ENCODE measurements at regions not wholly inside any gene's neighbourhood (a gene's known extent, or its start where the extent isn't known, plus 50 kb on each side); places are given as distances from the start of the nearest gene placed in this dataset.

GRCh38 chr5:168017313-168017712 lies 274.1 kb upstream of the WWC1 start:
- DNase-seq (ENCODE audit: low spot score), result no peak

- no peak for DNase-seq (ENCODE audit: low spot score)
Measured at GRCh38 chr5:168019143-168019542, 272.3 kb upstream of the WWC1 start.

- DNase-seq (ENCODE audit: low spot score), result no peak
Measured at GRCh38 chr5:168020542-168021294, 270.7 kb upstream of the WWC1 start.

GRCh38 chr5:168022446-168023169 lies 268.8 kb upstream of the WWC1 start:
- DNase-seq (ENCODE audit: low spot score), result no peak

- no peak for DNase-seq (ENCODE audit: low spot score)
Measured at GRCh38 chr5:168023191-168023590, 268.3 kb upstream of the WWC1 start.

- no peak for DNase-seq (ENCODE audit: low spot score)
Measured at GRCh38 chr5:168024306-168024705, 267.1 kb upstream of the WWC1 start.

- DNase-seq (ENCODE audit: low spot score), result no peak
Measured at GRCh38 chr5:168027007-168027406, 264.4 kb upstream of the WWC1 start.

GRCh38 chr5:168030912-168031311 lies 260.5 kb upstream of the WWC1 start:
- DNase-seq (ENCODE audit: low spot score), result no peak

GRCh38 chr5:168031614-168032013 lies 259.8 kb upstream of the WWC1 start:
- no peak for DNase-seq (ENCODE audit: low spot score)

- no peak for DNase-seq (ENCODE audit: low spot score)
Measured at GRCh38 chr5:168039039-168039438, 252.4 kb upstream of the WWC1 start.

GRCh38 chr5:168039566-168040248 lies 251.7 kb upstream of the WWC1 start:
- DNase-seq (ENCODE audit: low spot score), result no peak

GRCh38 chr5:168041583-168041982 lies 249.9 kb upstream of the WWC1 start:
- DNase-seq (ENCODE audit: low spot score), result no peak

- no peak for DNase-seq (ENCODE audit: low spot score)
Measured at GRCh38 chr5:168042284-168043068, 249.0 kb upstream of the WWC1 start.

GRCh38 chr5:168046163-168046562 lies 245.3 kb upstream of the WWC1 start:
- no peak for DNase-seq (ENCODE audit: low spot score)

GRCh38 chr5:168047043-168047668 lies 244.3 kb upstream of the WWC1 start:
- DNase-seq (ENCODE audit: low spot score), result peak; percentile 33

GRCh38 chr5:168047669-168048111 lies 243.8 kb upstream of the WWC1 start:
- DNase-seq (ENCODE audit: low spot score), result no peak

- no peak for DNase-seq (ENCODE audit: low spot score)
Measured at GRCh38 chr5:168048486-168048885, 243.0 kb upstream of the WWC1 start.

GRCh38 chr5:168052686-168053085 lies 238.8 kb upstream of the WWC1 start:
- no peak for DNase-seq (ENCODE audit: low spot score)

- DNase-seq (ENCODE audit: low spot score), result no peak
Measured at GRCh38 chr5:168054091-168054490, 237.4 kb upstream of the WWC1 start.

GRCh38 chr5:168055141-168055683 lies 236.2 kb upstream of the WWC1 start:
- DNase-seq (ENCODE audit: low spot score), result no peak

GRCh38 chr5:168055961-168056360 lies 235.5 kb upstream of the WWC1 start:
- DNase-seq (ENCODE audit: low spot score), result no peak

Measured in NAMALWA (cell line).